SK-N-SH (cell line): ENCODE measurements at regions not wholly inside any gene's neighbourhood (a gene's known extent, or its start where the extent isn't known, plus 50 kb on each side); places are given as distances from the start of the nearest gene placed in this dataset.
A peak's percentile ranks its signal among the peaks of the same experiment; 100 is the strongest.
"Not testable (repeated sequence)": the region's sequence is repeated elsewhere in the genome, so short reads cannot be mapped to it uniquely, and the experiment has no call there.

Experiments
- CTCF ChIA-PET: fragments of 300-600, 350-600 bp; formaldehyde crosslinking; extraction: SDS; loops from one replicate; lab custom pipeline; 2021; lab: Yijun Ruan, JAX
- POLR2A ChIA-PET: fragments of 350-600 bp; sonication (Branson Sonifier 250); formaldehyde crosslinking; extraction: SDS; loops from one replicate; lab custom pipeline; 2020; ENCODE audit warnings: antibody characterized with exemption, inconsistent platforms; lab: Yijun Ruan, JAX
- DNase-seq: peaks from one replicate; pipeline ENCODE4 v3.0.0; 2012
- H2AFZ ChIP-seq: fragments of 200-600 bp; sonication (generic); 2 replicates; pipeline ENCODE4 v1.8.1; 2016; ENCODE audit warnings: antibody characterized with exemption, mild to moderate bottlenecking, low read depth
- H3F3A ChIP-seq: fragments of 200-600 bp; sonication (generic); replicated peaks from 2 replicates; pipeline ENCODE3; 2016; ENCODE audit warnings: antibody characterized with exemption, mild to moderate bottlenecking; ENCODE audit not compliant: insufficient read depth
- H3K27ac ChIP-seq, 2 experiments: fragments of 200-500 bp in 1 of 2; fragments of 200-600 bp in 1 of 2; sonication (Bioruptor generic) in 1 of 2; sonication (generic), shearing (Covaris generic) in 1 of 2; 2 replicates each; pipeline versions ENCODE4 v1.5.1 to v1.6.1; 2014 to 2016; ENCODE audit warnings: low read depth in 2 of 2, inconsistent platforms in 1 of 2, low read length in 1 of 2, mild to moderate bottlenecking in 1 of 2, mixed read lengths in 1 of 2
- H3K27me3 ChIP-seq: fragments of 200-600 bp; sonication (generic), shearing (Covaris generic); 2 replicates; pipeline ENCODE4 v1.6.1; 2016; ENCODE audit warnings: mixed run types; ENCODE audit not compliant: insufficient read depth
- H3K36me3 ChIP-seq, 2 experiments: fragments of 200-500 bp in 1 of 2; fragments of 200-600 bp in 1 of 2; sonication (Bioruptor generic) in 1 of 2; sonication (generic) in 1 of 2; replicated peaks in 1 of 2; 2 replicates each; pipeline versions ENCODE3 to v1.5.1; 2014 to 2016; ENCODE audit warnings: low read length in 1 of 2, mild to moderate bottlenecking in 1 of 2; ENCODE audit not compliant: insufficient read depth in 2 of 2, control insufficient read depth in 1 of 2
- H3K4me1 ChIP-seq, 2 experiments: fragments of 200-500 bp in 1 of 2; fragments of 200-600 bp in 1 of 2; sonication (Bioruptor generic) in 1 of 2; sonication (generic), shearing (Covaris generic) in 1 of 2; 2 replicates each; pipeline versions ENCODE4 v1.5.1 to v1.6.1; 2014 to 2016; ENCODE audit warnings: low read depth in 1 of 2, low read length in 1 of 2, mixed run types in 1 of 2; ENCODE audit not compliant: insufficient read depth in 2 of 2, control insufficient read depth in 1 of 2
- H3K4me2 ChIP-seq: fragments of 200-600 bp; sonication (generic), shearing (Covaris generic); 2 replicates; pipeline ENCODE4 v1.6.1; 2017; ENCODE audit warnings: mixed run types
- H3K4me3 ChIP-seq, 2 experiments: fragments of 200-500 bp in 1 of 2; fragments of 200-600 bp in 1 of 2; sonication (Bioruptor generic) in 1 of 2; sonication (generic), shearing (Covaris generic) in 1 of 2; 2 replicates each; pipeline versions ENCODE4 v1.5.1 to v1.8.1; 2014 to 2016; ENCODE audit warnings: low read depth in 2 of 2, inconsistent platforms in 1 of 2, low read length in 1 of 2, mild to moderate bottlenecking in 1 of 2, mixed read lengths in 1 of 2, moderate library complexity in 1 of 2
- H3K79me2 ChIP-seq: fragments of 200-600 bp; sonication (generic); 2 replicates; pipeline ENCODE4 v1.8.1; 2017; ENCODE audit warnings: mild to moderate bottlenecking; ENCODE audit not compliant: insufficient read depth
- H3K9ac ChIP-seq: fragments of 200-600 bp; sonication (generic); 2 replicates; pipeline ENCODE4 v1.6.1; 2017; ENCODE audit warnings: mixed run types
- H3K9me2 ChIP-seq: fragments of 200-600 bp; sonication (generic); 2 replicates; pipeline ENCODE4 v1.6.1; 2017; ENCODE audit warnings: mixed run types
- H3K9me3 ChIP-seq: fragments of 200-600 bp; sonication (generic); 2 replicates; pipeline ENCODE4 v1.6.1; 2017; ENCODE audit warnings: mixed run types, mild to moderate bottlenecking, moderate library complexity
- H4K20me1 ChIP-seq: fragments of 200-600 bp; sonication (generic); 2 replicates; pipeline ENCODE4 v1.6.1; 2017; ENCODE audit warnings: mild to moderate bottlenecking, mixed run types; ENCODE audit not compliant: insufficient read depth
- WGBS: methylation state at CpG from one replicate; pipeline ENCODE4 v1.1.6; 2017; ENCODE audit warnings: low lambda C conversion rate; 5-methylcytosine and 5-hydroxymethylcytosine counted together

- H3K4me2 ChIP-seq, H3F3A ChIP-seq, POLR2A ChIA-PET, H3K9ac ChIP-seq, H2AFZ ChIP-seq, H4K20me1 ChIP-seq, H3K27me3 ChIP-seq, H3K4me3 ChIP-seq, DNase-seq, CTCF ChIA-PET, H3K9me2 ChIP-seq, H3K79me2 ChIP-seq, H3K9me3 ChIP-seq, H3K36me3 ChIP-seq: not testable (repeated sequence)
- Histone ChIP-seq H3K4me1 (peaks cover 0 to 17% of the 10 kb centered on the region in 2 experiments; a peak in 1 of 4 replicates), H3K27ac (peak overlapping the region in 1 of 2 experiments; percentile 22; a peak in 1 of 4 replicates)
- WGBS = 87% methylated on average over 30 of the region's 35 CpGs
Observed at GRCh38 chr16:88227026-88227721, 155.6 kb upstream of the ZNF469 start.

DNA sequence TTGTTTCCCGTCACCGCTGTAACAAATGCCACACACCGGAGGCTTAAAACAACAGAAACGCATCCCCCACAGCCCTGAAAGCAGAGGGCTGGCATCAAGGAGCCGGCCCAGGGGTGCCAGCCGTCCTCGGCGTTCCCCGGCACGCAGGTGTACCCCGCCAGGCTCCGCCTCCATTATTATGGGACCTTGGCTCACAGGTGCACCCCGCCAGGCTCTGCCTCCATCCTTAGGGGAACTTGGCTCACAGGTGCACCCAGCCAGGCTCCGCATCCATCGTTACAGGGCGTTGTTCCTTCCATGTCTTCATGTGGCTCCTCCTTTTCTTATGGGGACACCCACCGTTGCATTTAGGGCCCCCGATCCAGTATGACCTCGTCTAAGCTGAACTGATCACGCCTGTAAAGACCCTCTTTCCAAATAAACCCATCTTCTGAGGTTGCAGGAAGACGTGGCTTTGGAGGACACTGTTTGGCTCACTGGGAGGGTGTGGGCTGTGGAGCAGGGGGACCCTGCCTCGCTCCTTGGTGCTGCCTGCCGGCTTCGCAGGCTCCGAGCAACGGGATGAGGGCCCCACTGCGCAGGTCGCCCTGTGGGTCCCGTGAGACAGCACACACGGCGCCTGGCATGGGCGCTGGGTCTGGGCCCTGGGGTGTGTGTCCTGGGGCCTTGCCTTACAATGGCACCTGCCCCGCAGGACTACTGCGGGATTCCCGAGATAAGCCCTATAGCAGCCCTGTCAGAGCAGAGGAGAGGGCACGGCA lies 154.9 kb upstream of the ZNF469 start:
- WGBS = 91% methylated on average over 26 of the region's 36 CpGs
- H3K9me3 ChIP-seq, CTCF ChIA-PET: not testable (repeated sequence)

DNA sequence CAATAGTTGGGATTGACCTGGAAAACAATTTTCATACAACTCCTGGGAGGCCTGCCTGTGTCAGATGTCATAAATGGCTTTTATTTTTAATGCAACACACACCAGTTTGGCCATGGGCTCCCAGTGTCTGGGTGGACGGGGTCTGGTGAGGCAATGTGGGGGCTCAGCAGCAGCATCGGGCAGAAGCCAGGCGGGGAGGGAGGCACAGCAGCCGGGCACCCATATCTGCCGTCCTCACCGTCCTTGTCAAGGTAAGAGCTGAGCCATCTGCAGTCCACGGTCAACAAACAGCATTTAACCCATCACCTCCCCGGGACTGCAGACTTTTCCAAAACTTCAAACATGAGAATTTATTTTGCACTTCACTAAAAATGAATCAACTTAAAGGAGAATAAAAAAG lies 154.0 kb upstream of the ZNF469 start:
- POLR2A ChIA-PET, H3K9ac ChIP-seq, H3K4me2 ChIP-seq, H3K27me3 ChIP-seq, H3K36me3 ChIP-seq, H3K79me2 ChIP-seq, H3F3A ChIP-seq, CTCF ChIA-PET, H3K9me3 ChIP-seq, H3K9me2 ChIP-seq, H3K4me3 ChIP-seq, H2AFZ ChIP-seq, H4K20me1 ChIP-seq: not testable (repeated sequence)
- Histone ChIP-seq H3K4me1 (peaks cover 0 to 30% of the 10 kb centered on the region in 2 experiments; a peak in 1 of 4 replicates), H3K27ac (peak overlapping the region in 1 of 2 experiments; percentile 48; a peak in 1 of 4 replicates)
- peak; percentile 33 for DNase-seq
- 57% methylated on average over 8 of the region's 8 CpGs for WGBS

More for the DNA sequence above, 154.9 kb upstream of the ZNF469 start:
- H3K36me3 ChIP-seq, H3K79me2 ChIP-seq, H2AFZ ChIP-seq, H3K9me2 ChIP-seq, H3K27me3 ChIP-seq, H3K4me3 ChIP-seq, H4K20me1 ChIP-seq, H3K4me2 ChIP-seq, H3F3A ChIP-seq, H3K9ac ChIP-seq, POLR2A ChIA-PET, DNase-seq: not testable (repeated sequence)
- H3K27ac ChIP-seq = peak overlapping the region in 1 of 2 experiments; percentile 34; a peak in 1 of 4 replicates
- H3K4me1 ChIP-seq = peaks cover 0 to 25% of the 10 kb centered on the region in 2 experiments; a peak in 1 of 4 replicates

- H3K27me3 ChIP-seq, H3K36me3 ChIP-seq, DNase-seq, H3K9me2 ChIP-seq, H3K27ac ChIP-seq, H3K79me2 ChIP-seq, H4K20me1 ChIP-seq, H3K4me2 ChIP-seq, H3K9ac ChIP-seq, H2AFZ ChIP-seq, POLR2A ChIA-PET, CTCF ChIA-PET, H3K9me3 ChIP-seq, H3F3A ChIP-seq, H3K4me3 ChIP-seq: not testable (repeated sequence)
- WGBS = 83% methylated on average over 10 of the region's 12 CpGs
- peaks cover 6 to 36% of the 10 kb centered on the region in 2 experiments; a peak in 3 of 4 replicates for H3K4me1 ChIP-seq
Observed at GRCh38 chr16:88229710-88230109, 153.0 kb upstream of the ZNF469 start.

- H3F3A ChIP-seq, H3K9me3 ChIP-seq, H3K9ac ChIP-seq, H3K4me2 ChIP-seq, H3K36me3 ChIP-seq, H2AFZ ChIP-seq, H3K9me2 ChIP-seq, CTCF ChIA-PET, POLR2A ChIA-PET, H3K4me3 ChIP-seq, H4K20me1 ChIP-seq, H3K27me3 ChIP-seq, H3K27ac ChIP-seq, DNase-seq, H3K79me2 ChIP-seq: not testable (repeated sequence)
- H3K4me1 ChIP-seq = peaks cover 10 to 43% of the 10 kb centered on the region in 2 experiments; a peak in 3 of 4 replicates
- WGBS = 95% methylated on average over 5 of the region's 24 CpGs
Observed at GRCh38 chr16:88230276-88230966, 152.3 kb upstream of the ZNF469 start.
